ENCODE measurements at regions not wholly inside any gene's neighbourhood (a gene's known extent, or its start where the extent isn't known, plus 50 kb on each side); places are given as distances from the start of the nearest gene placed in this dataset.

DNA sequence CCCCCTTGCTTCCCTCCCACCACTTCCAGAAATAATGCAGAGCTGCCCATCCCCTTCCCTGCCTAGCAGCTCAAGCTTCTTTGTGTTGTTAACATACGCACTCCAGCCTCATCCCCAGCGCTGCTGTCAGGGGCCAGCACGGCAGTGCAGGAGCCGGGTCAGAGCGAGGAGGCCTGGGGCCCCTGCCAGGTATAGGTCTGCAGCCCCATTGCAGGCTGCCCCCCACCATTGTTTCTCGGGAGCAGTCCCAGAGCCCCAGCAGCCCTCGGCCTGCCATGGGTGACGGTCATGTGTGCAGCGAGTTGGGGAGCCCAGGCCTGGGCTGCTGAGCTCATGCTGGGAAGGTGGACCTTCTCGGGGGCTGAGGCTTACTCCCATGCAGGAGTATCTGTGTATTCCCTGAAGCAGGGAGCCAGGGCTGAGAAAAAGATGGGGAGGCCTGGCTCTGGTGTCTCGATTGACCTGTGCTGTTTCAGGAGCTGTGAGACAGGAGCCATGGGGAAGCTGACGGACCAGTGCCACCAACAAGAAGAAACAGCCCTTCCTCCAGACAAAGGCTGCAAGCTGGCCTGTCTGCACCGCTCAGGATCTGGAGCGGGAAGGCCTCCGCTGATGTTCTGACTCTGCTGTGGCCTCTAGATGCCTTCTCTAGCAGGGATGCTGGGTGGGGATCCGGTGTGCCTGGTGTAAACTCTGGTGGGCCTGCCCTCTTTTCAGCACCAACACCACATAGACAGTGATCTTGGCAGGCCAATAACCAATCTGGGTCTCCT is 220.5 kb upstream of the B3GAT1 start:
- no peak for FAIRE-seq
- Histone ChIP-seq H4K20me1 (replicated peaks; ENCODE audit: control insufficient read depth, insufficient read depth, low read length) (no peaks in the 10 kb centered on the region), H3K36me3 (ENCODE audit: control insufficient read depth, insufficient read depth, low read length) (no peaks in the 10 kb centered on the region), H2AFZ (ENCODE audit: low read depth, low read length) (no peak overlapping the region), H3K9me3 (replicated peaks; ENCODE audit: control insufficient read depth, insufficient read depth, low read depth, low read length) (no peaks in the 10 kb centered on the region), H3K79me2 (ENCODE audit: control insufficient read depth, insufficient read depth, low read length) (no peaks in the 10 kb centered on the region), H3K4me2 (ENCODE audit: insufficient read depth, low read length) (no peak overlapping the region), H3K9me1 (ENCODE audit: control insufficient read depth, insufficient read depth, low read length) (no peaks in the 10 kb centered on the region), H3K4me1 (replicated peaks in 1 of 2; ENCODE audit: control insufficient read depth in 2 of 2, insufficient read depth in 2 of 2, low read length in 2 of 2) (no peaks in the 10 kb centered on the region), H3K27ac (ENCODE audit: extremely low read depth, low read depth, low read length) (no peak overlapping the region), H3K4me3 (no peak overlapping the region), H3K9ac (ENCODE audit: insufficient read depth in 1 of 2, low read depth in 2 of 2, low read length in 2 of 2) (no peak overlapping the region), H3K27me3 (ENCODE audit: control insufficient read depth in 2 of 2, insufficient read depth in 2 of 2, low read length in 2 of 2) (peaks cover 22 to 69% of the 10 kb centered on the region in 2 experiments; a peak in 4 of 5 replicates)
- DNase-seq (ENCODE audit: extremely low read depth in 1 of 4, low spot score in 3 of 4): no peak
- POLR2A ChIA-PET: no interaction called here
- ATAC-seq: no peak
- CTCF ChIA-PET (ENCODE audit: low intra/inter-chr PET ratio): no interaction called here
- BruUV-seq (replicated peaks): no TSS peak
- TF ChIP-seq CBX1 (IDR thresholded peaks at IDR 0.05; ENCODE audit: low read depth): no peak
- TF ChIP-seq KDM2B (CRISPR knock-in tag; IDR thresholded peaks at IDR 0.05): no peak
- no peak for TF ChIP-seq BACH1 (tag; IDR thresholded peaks at IDR 0.05)
- no peak for TF ChIP-seq ZBTB8A (IDR thresholded peaks at IDR 0.05; ENCODE audit: partially characterized antibody)
- TF ChIP-seq, protein P1, sequence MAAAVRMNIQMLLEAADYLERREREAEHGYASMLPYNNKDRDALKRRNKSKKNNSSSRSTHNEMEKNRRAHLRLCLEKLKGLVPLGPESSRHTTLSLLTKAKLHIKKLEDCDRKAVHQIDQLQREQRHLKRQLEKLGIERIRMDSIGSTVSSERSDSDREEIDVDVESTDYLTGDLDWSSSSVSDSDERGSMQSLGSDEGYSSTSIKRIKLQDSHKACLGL (CRISPR knock-in tag; IDR thresholded peaks at IDR 0.05; ENCODE audit: borderline replicate concordance, poor library complexity, severe bottlenecking): no peak
- TF ChIP-seq FOXA1 (IDR thresholded peaks at IDR 0.05; ENCODE audit: borderline replicate concordance): no peak
- no peak for TF ChIP-seq ETS2 (tag; IDR thresholded peaks at IDR 0.05; ENCODE audit: borderline replicate concordance, poor library complexity, severe bottlenecking)
- TF ChIP-seq ZKSCAN8 (CRISPR knock-in tag; IDR thresholded peaks at IDR 0.05): no peak
- no peak for TF ChIP-seq KLF16 (IDR thresholded peaks at IDR 0.05)
- TF ChIP-seq, protein P2, sequence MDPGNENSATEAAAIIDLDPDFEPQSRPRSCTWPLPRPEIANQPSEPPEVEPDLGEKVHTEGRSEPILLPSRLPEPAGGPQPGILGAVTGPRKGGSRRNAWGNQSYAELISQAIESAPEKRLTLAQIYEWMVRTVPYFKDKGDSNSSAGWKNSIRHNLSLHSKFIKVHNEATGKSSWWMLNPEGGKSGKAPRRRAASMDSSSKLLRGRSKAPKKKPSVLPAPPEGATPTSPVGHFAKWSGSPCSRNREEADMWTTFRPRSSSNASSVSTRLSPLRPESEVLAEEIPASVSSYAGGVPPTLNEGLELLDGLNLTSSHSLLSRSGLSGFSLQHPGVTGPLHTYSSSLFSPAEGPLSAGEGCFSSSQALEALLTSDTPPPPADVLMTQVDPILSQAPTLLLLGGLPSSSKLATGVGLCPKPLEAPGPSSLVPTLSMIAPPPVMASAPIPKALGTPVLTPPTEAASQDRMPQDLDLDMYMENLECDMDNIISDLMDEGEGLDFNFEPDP (CRISPR knock-in tag; IDR thresholded peaks at IDR 0.05): no peak
- TF ChIP-seq, protein P3, sequence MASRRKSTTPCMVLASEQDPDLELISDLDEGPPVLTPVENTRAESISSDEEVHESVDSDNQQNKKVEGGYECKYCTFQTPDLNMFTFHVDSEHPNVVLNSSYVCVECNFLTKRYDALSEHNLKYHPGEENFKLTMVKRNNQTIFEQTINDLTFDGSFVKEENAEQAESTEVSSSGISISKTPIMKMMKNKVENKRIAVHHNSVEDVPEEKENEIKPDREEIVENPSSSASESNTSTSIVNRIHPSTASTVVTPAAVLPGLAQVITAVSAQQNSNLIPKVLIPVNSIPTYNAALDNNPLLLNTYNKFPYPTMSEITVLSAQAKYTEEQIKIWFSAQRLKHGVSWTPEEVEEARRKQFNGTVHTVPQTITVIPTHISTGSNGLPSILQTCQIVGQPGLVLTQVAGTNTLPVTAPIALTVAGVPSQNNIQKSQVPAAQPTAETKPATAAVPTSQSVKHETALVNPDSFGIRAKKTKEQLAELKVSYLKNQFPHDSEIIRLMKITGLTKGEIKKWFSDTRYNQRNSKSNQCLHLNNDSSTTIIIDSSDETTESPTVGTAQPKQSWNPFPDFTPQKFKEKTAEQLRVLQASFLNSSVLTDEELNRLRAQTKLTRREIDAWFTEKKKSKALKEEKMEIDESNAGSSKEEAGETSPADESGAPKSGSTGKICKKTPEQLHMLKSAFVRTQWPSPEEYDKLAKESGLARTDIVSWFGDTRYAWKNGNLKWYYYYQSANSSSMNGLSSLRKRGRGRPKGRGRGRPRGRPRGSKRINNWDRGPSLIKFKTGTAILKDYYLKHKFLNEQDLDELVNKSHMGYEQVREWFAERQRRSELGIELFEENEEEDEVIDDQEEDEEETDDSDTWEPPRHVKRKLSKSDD (conservative IDR thresholded peaks at IDR 0.05; ENCODE audit: low read length): no peak
- no peak for TF ChIP-seq KAT8 (IDR thresholded peaks at IDR 0.05; ENCODE audit: low read depth)
- TF ChIP-seq, protein P4, sequence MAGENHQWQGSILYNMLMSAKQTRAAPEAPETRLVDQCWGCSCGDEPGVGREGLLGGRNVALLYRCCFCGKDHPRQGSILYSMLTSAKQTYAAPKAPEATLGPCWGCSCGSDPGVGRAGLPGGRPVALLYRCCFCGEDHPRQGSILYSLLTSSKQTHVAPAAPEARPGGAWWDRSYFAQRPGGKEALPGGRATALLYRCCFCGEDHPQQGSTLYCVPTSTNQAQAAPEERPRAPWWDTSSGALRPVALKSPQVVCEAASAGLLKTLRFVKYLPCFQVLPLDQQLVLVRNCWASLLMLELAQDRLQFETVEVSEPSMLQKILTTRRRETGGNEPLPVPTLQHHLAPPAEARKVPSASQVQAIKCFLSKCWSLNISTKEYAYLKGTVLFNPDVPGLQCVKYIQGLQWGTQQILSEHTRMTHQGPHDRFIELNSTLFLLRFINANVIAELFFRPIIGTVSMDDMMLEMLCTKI (IDR thresholded peaks at IDR 0.05; ENCODE audit: partially characterized antibody): no peak
- TF ChIP-seq BCL6 (CRISPR knock-in tag; IDR thresholded peaks at IDR 0.05): no peak
- intact Hi-C loops (cut with micrococcal nuclease) (no loop called here), in situ Hi-C loops (cut with MboI) (no loop called here)
- WGBS (ENCODE audit: insufficient coverage, low coverage, missing lambda C conversion rate): 0% methylated on average over 15 of the region's 16 CpGs
